ENCODE measurements at regions not wholly inside any gene's neighbourhood (a gene's known extent, or its start where the extent isn't known, plus 50 kb on each side); places are given as distances from the start of the nearest gene placed in this dataset.

- intact Hi-C loops (cut with DNase I; ENCODE audit: low total_unique reads), result no loop called here
- TF ChIP-seq CTCF (IDR thresholded peaks at IDR 0.05) (no peak), POLR2A (IDR thresholded peaks at IDR 0.05) (no peak)
- WGBS, 2 donors, result 86 to 94% methylated on average over 1 of the region's 1 CpG
These were observed 180.6 kb downstream of the PLK2 start for GRCh38 chr5:58279259-58279658.

DNA sequence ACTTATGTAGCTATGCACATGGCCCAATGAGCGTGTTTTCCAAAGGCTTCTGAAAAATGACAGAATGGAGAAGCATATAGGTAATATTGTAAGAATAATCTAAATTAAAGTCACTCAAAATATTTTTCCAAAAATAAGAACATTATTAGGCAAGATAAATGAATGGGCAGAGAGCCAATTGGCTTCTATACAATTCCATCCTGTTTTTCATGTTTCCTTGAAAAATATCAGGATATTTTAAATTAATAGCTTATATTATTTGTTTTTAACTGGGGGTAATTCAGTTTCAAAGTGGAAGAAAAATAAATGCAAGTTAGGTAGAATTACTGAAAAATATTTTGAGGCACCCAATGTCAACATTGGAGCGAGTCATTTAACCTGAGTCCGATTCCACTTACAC is 183.5 kb downstream of the PLK2 start:
- no peak for DNase-seq (ENCODE audit: low spot score in 2 of 2)
- WGBS, 2 donors, result 93 to 98% methylated on average over 3 of the region's 3 CpGs
- TF ChIP-seq CTCF (IDR thresholded peaks at IDR 0.05), result no peak
- no peak for TF ChIP-seq POLR2A (IDR thresholded peaks at IDR 0.05)
- intact Hi-C loops (cut with DNase I; ENCODE audit: low total_unique reads), result no loop called here
- H3K4me3 ChIP-seq (ENCODE audit: low read depth, poor library complexity, severe bottlenecking), result no peak overlapping the region

More at GRCh38 chr5:58279259-58279658, 180.6 kb downstream of the PLK2 start:
- no peak for DNase-seq (ENCODE audit: low spot score in 2 of 2)
- no peak overlapping the region for H3K4me3 ChIP-seq (ENCODE audit: low read depth, poor library complexity, severe bottlenecking)

- intact Hi-C loops (cut with DNase I; ENCODE audit: low total_unique reads), result no loop called here
- no peak for DNase-seq (ENCODE audit: low spot score in 2 of 2)
- TF ChIP-seq POLR2A (IDR thresholded peaks at IDR 0.05) (no peak), CTCF (IDR thresholded peaks at IDR 0.05) (no peak)
- no peak overlapping the region for H3K4me3 ChIP-seq (ENCODE audit: low read depth, poor library complexity, severe bottlenecking)
- 86 to 90% methylated on average over 4 of the region's 4 CpGs for WGBS, 2 donors
These were observed 184.4 kb downstream of the PLK2 start for GRCh38 chr5:58275516-58275915.

GRCh38 chr5:58274191-58274590 is 185.7 kb downstream of the PLK2 start:
- no peak for DNase-seq (ENCODE audit: low spot score in 2 of 2)
- intact Hi-C loops (cut with DNase I; ENCODE audit: low total_unique reads), result no loop called here
- TF ChIP-seq CTCF (IDR thresholded peaks at IDR 0.05) (no peak), POLR2A (IDR thresholded peaks at IDR 0.05) (no peak)
- H3K4me3 ChIP-seq (ENCODE audit: low read depth, poor library complexity, severe bottlenecking), result no peak overlapping the region

DNA sequence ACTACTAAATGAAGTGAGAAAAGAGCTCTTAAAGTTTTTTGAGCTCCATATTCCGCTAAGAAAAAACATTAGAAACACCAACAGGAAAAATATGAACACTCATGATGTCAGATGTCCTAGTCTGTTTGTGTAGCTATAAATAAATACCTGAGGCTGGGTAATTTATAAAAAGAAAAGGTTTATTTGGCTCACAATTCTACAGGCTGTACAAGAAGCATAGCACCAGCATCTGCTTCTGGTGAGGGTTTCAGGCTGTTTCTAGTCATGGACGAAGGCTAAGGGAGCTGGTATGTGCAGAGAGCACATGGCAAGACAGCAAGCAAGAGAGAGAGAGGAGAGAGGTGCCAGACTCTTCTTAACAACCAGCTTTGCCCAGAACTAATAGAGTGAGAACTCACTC is 186.2 kb downstream of the PLK2 start:
- TF ChIP-seq CTCF (IDR thresholded peaks at IDR 0.05), result no peak
- no peak for TF ChIP-seq POLR2A (IDR thresholded peaks at IDR 0.05)
- DNase-seq (ENCODE audit: low spot score in 2 of 2), result no peak
- intact Hi-C loops (cut with DNase I; ENCODE audit: low total_unique reads), result no loop called here
- H3K4me3 ChIP-seq (ENCODE audit: low read depth, poor library complexity, severe bottlenecking), result no peak overlapping the region
- 57 to 71% methylated on average over 2 of the region's 2 CpGs for WGBS, 2 donors

- DNase-seq (ENCODE audit: low spot score in 2 of 2), result no peak
- H3K4me3 ChIP-seq (ENCODE audit: low read depth, poor library complexity, severe bottlenecking), result no peak overlapping the region
- TF ChIP-seq POLR2A (IDR thresholded peaks at IDR 0.05) (no peak), CTCF (IDR thresholded peaks at IDR 0.05) (no peak)
- WGBS, 2 donors, result 81 to 82% methylated on average over 4 of the region's 4 CpGs
- intact Hi-C loops (cut with DNase I; ENCODE audit: low total_unique reads), result no loop called here
These were observed 191.6 kb downstream of the PLK2 start for GRCh38 chr5:58268268-58268667.

Data from lower leg skin (tissue), 4 donors.